ENCODE measurements at regions not wholly inside any gene's neighbourhood (a gene's known extent, or its start where the extent isn't known, plus 50 kb on each side); places are given as distances from the start of the nearest gene placed in this dataset.

DNA sequence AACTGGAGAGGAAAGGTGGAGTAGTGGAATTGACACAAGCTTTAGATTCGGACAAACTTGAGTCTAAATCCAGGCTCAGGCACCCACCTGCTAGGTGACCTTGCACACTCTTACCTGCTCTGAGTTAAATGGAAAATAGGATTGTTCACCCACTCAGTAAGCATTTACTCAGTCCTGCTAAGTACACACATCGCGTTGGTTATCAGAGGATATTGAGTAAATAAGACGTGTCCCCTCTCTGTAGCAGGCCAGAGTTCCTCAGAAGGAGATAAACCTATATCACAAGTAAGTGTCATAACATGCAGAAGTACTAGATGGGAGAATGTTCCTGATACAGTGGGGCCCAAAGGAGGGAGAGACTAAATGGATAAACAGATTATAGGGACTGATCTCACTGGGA is 117.7 kb downstream of the SMIM20 start:
- intact Hi-C loops (cut with DNase I): no loop called here
- Histone ChIP-seq H3K27me3 (no peaks in the 10 kb centered on the region), H3K9me3 (no peaks in the 10 kb centered on the region), H3K4me1 (peaks cover 5% of the 10 kb centered on the region), H3K27ac (no peak overlapping the region), H3K9ac (ENCODE audit: low read depth in 2 of 2, low read length in 2 of 2) (no peak overlapping the region), H3K4me3 (no peak overlapping the region), H3K36me3 (no peaks in the 10 kb centered on the region)
- TF ChIP-seq, protein P1, sequence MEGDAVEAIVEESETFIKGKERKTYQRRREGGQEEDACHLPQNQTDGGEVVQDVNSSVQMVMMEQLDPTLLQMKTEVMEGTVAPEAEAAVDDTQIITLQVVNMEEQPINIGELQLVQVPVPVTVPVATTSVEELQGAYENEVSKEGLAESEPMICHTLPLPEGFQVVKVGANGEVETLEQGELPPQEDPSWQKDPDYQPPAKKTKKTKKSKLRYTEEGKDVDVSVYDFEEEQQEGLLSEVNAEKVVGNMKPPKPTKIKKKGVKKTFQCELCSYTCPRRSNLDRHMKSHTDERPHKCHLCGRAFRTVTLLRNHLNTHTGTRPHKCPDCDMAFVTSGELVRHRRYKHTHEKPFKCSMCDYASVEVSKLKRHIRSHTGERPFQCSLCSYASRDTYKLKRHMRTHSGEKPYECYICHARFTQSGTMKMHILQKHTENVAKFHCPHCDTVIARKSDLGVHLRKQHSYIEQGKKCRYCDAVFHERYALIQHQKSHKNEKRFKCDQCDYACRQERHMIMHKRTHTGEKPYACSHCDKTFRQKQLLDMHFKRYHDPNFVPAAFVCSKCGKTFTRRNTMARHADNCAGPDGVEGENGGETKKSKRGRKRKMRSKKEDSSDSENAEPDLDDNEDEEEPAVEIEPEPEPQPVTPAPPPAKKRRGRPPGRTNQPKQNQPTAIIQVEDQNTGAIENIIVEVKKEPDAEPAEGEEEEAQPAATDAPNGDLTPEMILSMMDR (IDR thresholded peaks at IDR 0.05): no peak
- DNase-seq: no peak

DNA sequence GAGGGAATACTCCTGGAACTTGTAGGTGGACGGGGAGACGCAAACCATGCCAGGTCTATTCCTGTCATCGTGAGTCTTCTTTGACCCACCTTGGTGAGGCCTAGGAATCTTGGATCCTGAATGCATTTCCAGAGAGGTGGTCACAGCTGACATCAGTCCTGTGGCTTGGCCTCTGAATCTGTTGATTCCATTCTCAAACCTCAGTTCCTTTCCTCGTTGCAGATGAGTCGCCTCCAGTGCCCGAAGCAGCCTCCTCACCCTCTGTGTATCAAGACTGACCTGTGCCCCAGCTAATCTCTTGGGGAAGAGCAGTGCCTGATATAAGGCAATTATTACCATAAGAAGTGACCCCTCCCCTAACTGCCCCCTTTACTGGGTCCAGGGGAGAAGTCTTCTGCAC is 118.1 kb downstream of the SMIM20 start:
- no peak for DNase-seq
- H3K27ac ChIP-seq: no peak overlapping the region
- intact Hi-C loops (cut with DNase I): no loop called here

DNA sequence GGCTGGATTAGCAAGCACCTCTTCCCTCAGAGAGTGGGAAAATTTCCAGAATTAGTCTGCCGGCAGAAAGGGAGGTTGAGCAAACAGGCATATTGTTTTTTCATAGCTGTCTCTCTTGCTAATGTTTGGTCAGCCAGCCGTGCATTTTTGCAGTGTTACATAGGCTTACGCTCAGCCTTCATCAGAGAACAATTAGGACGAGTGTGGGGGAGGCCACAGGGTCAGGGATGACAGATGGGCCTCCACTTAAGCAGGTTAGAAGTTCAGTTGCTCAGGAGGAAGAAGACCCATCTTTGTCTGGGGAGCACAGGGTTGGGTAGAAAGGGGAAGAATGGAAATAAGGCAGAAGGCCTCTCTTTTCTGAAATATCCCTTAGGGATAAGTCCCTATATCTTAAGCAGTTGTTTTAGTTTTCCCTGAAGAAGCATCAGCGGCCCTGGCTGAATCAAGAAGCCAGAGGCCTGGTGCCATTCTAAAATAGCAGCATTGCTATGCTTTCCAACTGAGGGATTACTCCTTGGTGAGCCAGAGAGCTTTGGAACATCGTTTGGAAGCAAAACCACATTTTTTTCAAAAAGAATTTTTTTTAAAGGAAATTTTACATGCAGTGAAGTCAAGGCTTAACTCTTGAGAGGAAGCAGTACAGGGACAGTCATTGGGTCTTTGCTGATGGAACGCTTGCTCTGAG is 118.8 kb downstream of the SMIM20 start:
- no peaks in the 10 kb centered on the region for H3K27me3 ChIP-seq
- H3K27ac ChIP-seq: no peak overlapping the region
- H3K9ac ChIP-seq (ENCODE audit: low read depth in 2 of 2, low read length in 2 of 2): no peak overlapping the region
- no peak overlapping the region for H3K4me3 ChIP-seq
- peaks cover 5% of the 10 kb centered on the region for H3K4me1 ChIP-seq
- no peak for DNase-seq
- no peaks in the 10 kb centered on the region for H3K9me3 ChIP-seq
- intact Hi-C loops (cut with DNase I): no loop called here
- H3K36me3 ChIP-seq: no peaks in the 10 kb centered on the region
- TF ChIP-seq, protein P1 (IDR thresholded peaks at IDR 0.05): no peak

More for the DNA sequence above, 118.1 kb downstream of the SMIM20 start:
- no peaks in the 10 kb centered on the region for H3K36me3 ChIP-seq
- H3K9ac ChIP-seq (ENCODE audit: low read depth in 2 of 2, low read length in 2 of 2): no peak overlapping the region
- no peaks in the 10 kb centered on the region for H3K27me3 ChIP-seq
- no peaks in the 10 kb centered on the region for H3K9me3 ChIP-seq
- TF ChIP-seq, protein P1 (IDR thresholded peaks at IDR 0.05): no peak
- peaks cover 5% of the 10 kb centered on the region for H3K4me1 ChIP-seq
- no peak overlapping the region for H3K4me3 ChIP-seq

DNA sequence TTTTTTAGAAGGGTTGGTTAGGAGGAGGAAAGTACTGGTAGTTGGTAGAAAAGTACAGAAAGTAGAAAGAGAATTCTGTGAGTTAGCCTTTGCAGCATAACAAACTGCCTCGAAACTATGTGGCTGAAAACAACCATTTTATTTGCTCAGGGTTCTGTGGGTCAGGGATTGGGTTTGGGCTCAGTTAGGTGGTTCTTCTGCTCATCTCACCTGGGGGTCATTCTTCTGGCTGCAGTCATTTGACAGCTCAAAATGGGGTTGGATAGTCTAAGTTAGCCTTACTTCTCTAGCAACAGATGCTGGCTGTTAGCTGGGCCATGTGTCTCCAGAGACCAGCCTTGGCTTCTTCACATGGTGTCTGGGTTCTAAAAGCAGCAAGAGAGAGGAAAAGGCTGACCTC is 119.4 kb downstream of the SMIM20 start:
- DNase-seq: no peak
- H3K9me3 ChIP-seq: no peaks in the 10 kb centered on the region
- H3K4me1 ChIP-seq: peaks cover 5% of the 10 kb centered on the region
- TF ChIP-seq, protein P1 (IDR thresholded peaks at IDR 0.05): no peak
- no peak overlapping the region for H3K9ac ChIP-seq (ENCODE audit: low read depth in 2 of 2, low read length in 2 of 2)
- H3K4me3 ChIP-seq: no peak overlapping the region
- no peaks in the 10 kb centered on the region for H3K27me3 ChIP-seq
- no peaks in the 10 kb centered on the region for H3K36me3 ChIP-seq
- intact Hi-C loops (cut with DNase I): no loop called here
- H3K27ac ChIP-seq: no peak overlapping the region

DNA sequence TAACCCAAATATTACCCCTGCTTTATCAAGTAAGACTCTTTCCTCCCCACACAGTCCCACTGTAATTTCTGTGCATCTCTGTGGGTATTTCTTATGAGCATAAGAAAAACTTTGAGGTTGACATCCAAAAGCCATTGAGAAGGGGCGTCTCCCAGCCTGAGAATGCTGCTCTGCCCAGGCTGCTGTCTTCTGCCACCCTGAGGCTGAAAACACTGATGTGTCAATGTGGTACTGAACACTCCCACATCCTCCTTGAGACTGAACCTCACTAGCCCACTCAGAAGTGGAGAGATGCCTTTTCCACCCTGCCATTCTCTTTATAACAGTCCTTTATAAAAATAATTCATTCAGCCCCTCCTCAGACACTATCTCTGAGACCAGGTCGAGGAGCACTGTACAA is 120.8 kb downstream of the SMIM20 start:
- no peaks in the 10 kb centered on the region for H3K36me3 ChIP-seq
- intact Hi-C loops (cut with DNase I): no loop called here
- no peaks in the 10 kb centered on the region for H3K27me3 ChIP-seq
- H3K4me3 ChIP-seq: no peak overlapping the region
- H3K4me1 ChIP-seq: no peaks in the 10 kb centered on the region
- no peak overlapping the region for H3K9ac ChIP-seq (ENCODE audit: low read depth in 2 of 2, low read length in 2 of 2)
- TF ChIP-seq, protein P1 (IDR thresholded peaks at IDR 0.05): no peak
- no peak for DNase-seq
- H3K9me3 ChIP-seq: no peaks in the 10 kb centered on the region
- H3K27ac ChIP-seq: no peak overlapping the region

All from colonic mucosa (tissue), 4 donors.